ENCODE measurements at regions not wholly inside any gene's neighbourhood (a gene's known extent, or its start where the extent isn't known, plus 50 kb on each side); places are given as distances from the start of the nearest gene placed in this dataset.

GRCh38 chr10:57482259-57482658 is 785.4 kb downstream of the IPMK start:
- TF ChIP-seq CTCF (conservative IDR thresholded peaks at IDR 0.05; ENCODE audit: low read depth in 2 of 2) (no peak), EZH2 (IDR thresholded peaks at IDR 0.05; ENCODE audit: low read depth, unreplicated experiment) (no peak), ZNF331 (CRISPR knock-in tag; IDR thresholded peaks at IDR 0.05; ENCODE audit: low read depth) (no peak), REST (IDR thresholded peaks at IDR 0.05; ENCODE audit: unreplicated experiment) (no peak), POLR2AphosphoS5 (IDR thresholded peaks at IDR 0.05; ENCODE audit: low read depth) (no peak), EZH2phosphoT487 (IDR thresholded peaks at IDR 0.05; ENCODE audit: unreplicated experiment) (no peak), JUNB (IDR thresholded peaks at IDR 0.05; ENCODE audit: unreplicated experiment) (no peak), CREB1 (CRISPR knock-in tag; IDR thresholded peaks at IDR 0.05; ENCODE audit: low read depth) (no peak), STAT1 (IDR thresholded peaks at IDR 0.05; ENCODE audit: unreplicated experiment) (no peak), ZNF114 (CRISPR knock-in tag; IDR thresholded peaks at IDR 0.05) (no peak), ETS1 (IDR thresholded peaks at IDR 0.05) (no peak)
